ENCODE measurements at regions not wholly inside any gene's neighbourhood (a gene's known extent, or its start where the extent isn't known, plus 50 kb on each side); places are given as distances from the start of the nearest gene placed in this dataset.

- Mint-ChIP-seq H3K4me3 (no peak overlapping the region), H3K36me3 (ENCODE audit: insufficient read depth in 2 of 2) (no peaks in the 10 kb centered on the region), H3K27me3 (ENCODE audit: low read depth) (no peaks in the 10 kb centered on the region), H3K27ac (no peak overlapping the region), H3K4me1 (ENCODE audit: low read depth) (no peaks in the 10 kb centered on the region), H3K9me3 (peaks cover 6 to 7% of the 10 kb centered on the region in 2 donors)
- DNase-seq (no peak), ATAC-seq (replicated peaks in 1 of 2) (no peak)
These were observed 819.9 kb downstream of the OLFM4 start for GRCh38 chr13:53848366-53848961.

GRCh38 chr13:53854321-53854720 lies 825.7 kb downstream of the OLFM4 start:
- H3K4me1 Mint-ChIP-seq (ENCODE audit: low read depth) = no peaks in the 10 kb centered on the region
- H3K36me3 Mint-ChIP-seq (ENCODE audit: insufficient read depth in 2 of 2) = peaks cover 0 to 6% of the 10 kb centered on the region in 2 donors
- H3K4me3 Mint-ChIP-seq = no peak overlapping the region
- DNase-seq (no peak), ATAC-seq (replicated peaks in 1 of 2) (no peak)
- peaks cover 11 to 17% of the 10 kb centered on the region in 2 donors for H3K9me3 Mint-ChIP-seq
- no peak overlapping the region for H3K27ac Mint-ChIP-seq
- H3K27me3 Mint-ChIP-seq (ENCODE audit: low read depth) = no peaks in the 10 kb centered on the region

DNA sequence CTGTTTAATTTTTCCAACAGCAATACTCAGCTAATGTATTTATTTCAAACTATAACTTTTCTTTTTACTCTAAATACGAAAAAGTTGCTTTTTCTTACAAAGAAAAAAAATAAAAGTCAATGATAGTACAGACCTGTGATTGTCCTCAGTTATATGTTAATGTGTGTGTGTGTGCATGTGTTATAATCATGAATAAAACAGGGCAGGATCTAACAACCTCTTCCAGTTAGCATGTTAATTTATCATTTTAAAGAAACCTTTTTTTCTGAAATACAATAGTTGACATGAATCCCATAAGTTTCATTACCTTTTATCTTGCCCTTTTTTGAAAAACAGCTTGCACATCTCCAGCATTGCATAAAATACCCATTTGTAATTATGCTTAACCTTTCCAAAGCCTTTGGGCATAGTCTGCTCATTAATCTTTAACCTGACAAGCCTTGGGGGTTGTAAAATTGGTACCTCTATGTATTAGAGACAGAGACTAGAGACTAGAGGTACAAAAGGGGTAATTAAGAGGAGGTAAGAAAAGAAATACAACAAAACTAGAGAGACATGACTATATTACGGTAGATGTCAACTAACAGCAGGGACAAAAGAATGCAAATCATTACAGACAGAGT lies 828.1 kb downstream of the OLFM4 start:
- peaks cover 0 to 6% of the 10 kb centered on the region in 2 donors for H3K36me3 Mint-ChIP-seq (ENCODE audit: insufficient read depth in 2 of 2)
- no peak overlapping the region for H3K4me3 Mint-ChIP-seq
- DNase-seq (no peak), ATAC-seq (replicated peaks in 1 of 2) (no peak)
- H3K4me1 Mint-ChIP-seq (ENCODE audit: low read depth) = no peaks in the 10 kb centered on the region
- peaks cover 10 to 13% of the 10 kb centered on the region in 2 donors for H3K9me3 Mint-ChIP-seq
- no peak overlapping the region for H3K27ac Mint-ChIP-seq
- H3K27me3 Mint-ChIP-seq (ENCODE audit: low read depth) = no peaks in the 10 kb centered on the region

GRCh38 chr13:53863520-53863919 lies 834.9 kb downstream of the OLFM4 start:
- no peaks in the 10 kb centered on the region for H3K36me3 Mint-ChIP-seq (ENCODE audit: insufficient read depth in 2 of 2)
- no peaks in the 10 kb centered on the region for H3K27me3 Mint-ChIP-seq (ENCODE audit: low read depth)
- H3K4me3 Mint-ChIP-seq = no peak overlapping the region
- ATAC-seq (replicated peaks in 1 of 2) (no peak), DNase-seq (no peak)
- no peaks in the 10 kb centered on the region for H3K4me1 Mint-ChIP-seq (ENCODE audit: low read depth)
- H3K9me3 Mint-ChIP-seq = peaks cover 2 to 6% of the 10 kb centered on the region in 2 donors
- H3K27ac Mint-ChIP-seq = no peak overlapping the region

GRCh38 chr13:53873558-53873957 lies 844.9 kb downstream of the OLFM4 start:
- no peak overlapping the region for H3K27ac Mint-ChIP-seq
- H3K36me3 Mint-ChIP-seq (ENCODE audit: insufficient read depth in 2 of 2) = peaks cover 0 to 1% of the 10 kb centered on the region in 2 donors
- no peak overlapping the region for H3K4me3 Mint-ChIP-seq
- H3K27me3 Mint-ChIP-seq (ENCODE audit: low read depth) = no peaks in the 10 kb centered on the region
- H3K4me1 Mint-ChIP-seq (ENCODE audit: low read depth) = no peaks in the 10 kb centered on the region
- H3K9me3 Mint-ChIP-seq = peaks cover 5 to 11% of the 10 kb centered on the region in 2 donors
- no peak for ATAC-seq (replicated peaks in 1 of 2)
- DNase-seq = no peak

DNA sequence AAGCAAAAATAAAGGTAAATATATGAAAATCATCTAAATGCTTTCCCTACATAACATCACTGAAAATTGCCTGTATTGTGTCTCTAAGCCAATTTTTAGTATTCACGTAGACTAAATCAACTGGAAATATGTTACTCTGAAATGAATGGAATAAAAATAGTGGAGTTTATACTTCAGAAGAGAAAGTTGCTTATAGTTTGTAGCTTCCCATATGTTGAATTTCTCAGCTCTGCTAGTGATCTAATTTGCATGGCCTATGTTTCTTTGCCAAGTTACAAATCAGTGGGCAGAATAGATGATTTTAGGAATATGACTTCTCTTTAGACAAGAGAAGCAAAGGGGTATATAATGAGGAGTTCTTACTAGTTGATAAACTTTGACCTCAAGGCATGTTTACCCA lies 850.2 kb downstream of the OLFM4 start:
- no peak for DNase-seq
- peaks cover 0 to 2% of the 10 kb centered on the region in 2 donors for H3K36me3 Mint-ChIP-seq (ENCODE audit: insufficient read depth in 2 of 2)
- H3K4me3 Mint-ChIP-seq = no peak overlapping the region
- H3K9me3 Mint-ChIP-seq = peaks cover 3 to 9% of the 10 kb centered on the region in 2 donors
- no peaks in the 10 kb centered on the region for H3K27me3 Mint-ChIP-seq (ENCODE audit: low read depth)
- H3K4me1 Mint-ChIP-seq (ENCODE audit: low read depth) = no peaks in the 10 kb centered on the region
- no peak for ATAC-seq (replicated peaks in 1 of 2)
- no peak overlapping the region for H3K27ac Mint-ChIP-seq

GRCh38 chr13:53885997-53886396 lies 857.4 kb downstream of the OLFM4 start:
- no peaks in the 10 kb centered on the region for H3K4me1 Mint-ChIP-seq (ENCODE audit: low read depth)
- H3K27me3 Mint-ChIP-seq (ENCODE audit: low read depth) = no peaks in the 10 kb centered on the region
- no peak for DNase-seq
- no peak overlapping the region for H3K27ac Mint-ChIP-seq
- no peak for ATAC-seq (replicated peaks in 1 of 2)
- H3K4me3 Mint-ChIP-seq = no peak overlapping the region
- peaks cover 5% of the 10 kb centered on the region in 2 donors for H3K9me3 Mint-ChIP-seq
- H3K36me3 Mint-ChIP-seq (ENCODE audit: insufficient read depth in 2 of 2) = peaks cover 0 to 1% of the 10 kb centered on the region in 2 donors

DNA sequence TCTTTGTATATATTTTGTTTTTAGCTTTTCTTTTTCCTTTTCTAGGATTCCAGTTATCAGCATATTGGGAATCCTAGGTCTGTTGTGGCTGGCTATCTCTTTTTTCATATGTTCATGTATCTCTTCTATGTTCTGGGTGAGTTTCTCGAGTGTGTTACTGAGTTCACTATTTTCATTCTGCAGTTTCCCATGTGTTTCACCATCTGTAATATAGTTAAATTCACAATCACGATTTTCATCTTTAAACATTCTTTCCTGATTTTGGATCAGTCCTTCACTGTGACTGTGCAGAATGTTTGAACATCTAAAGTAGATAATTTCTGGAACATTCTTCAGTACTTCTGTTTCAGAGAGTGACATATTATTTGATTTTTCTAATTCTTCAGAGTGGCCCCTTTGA lies 862.1 kb downstream of the OLFM4 start:
- H3K4me1 Mint-ChIP-seq (ENCODE audit: low read depth) = no peaks in the 10 kb centered on the region

DNA sequence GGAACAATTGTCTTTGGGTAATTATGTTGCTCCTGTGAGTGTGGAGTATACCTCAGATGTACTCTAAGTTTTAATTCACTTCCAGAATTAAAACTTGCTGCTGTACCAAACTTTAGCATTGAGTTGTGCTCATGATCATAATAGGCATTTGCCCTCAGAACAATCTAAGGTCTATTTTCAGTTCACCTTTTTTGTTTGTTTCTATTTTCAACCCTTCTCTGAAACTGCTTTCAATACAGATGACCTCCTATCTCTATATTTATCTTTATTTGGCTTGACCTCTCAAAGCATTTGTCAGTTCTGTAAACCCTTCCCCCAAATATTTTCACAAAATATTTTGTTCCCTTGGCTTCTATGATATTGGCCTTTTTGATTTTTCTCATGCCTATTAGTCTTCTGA lies 873.0 kb downstream of the OLFM4 start:
- ATAC-seq (replicated peaks in 1 of 2) (no peak), DNase-seq (no peak)
- Mint-ChIP-seq H3K36me3 (ENCODE audit: insufficient read depth in 2 of 2) (peaks cover 0 to 3% of the 10 kb centered on the region in 2 donors), H3K27ac (no peak overlapping the region), H3K9me3 (peaks cover 11 to 15% of the 10 kb centered on the region in 2 donors), H3K4me1 (ENCODE audit: low read depth) (no peaks in the 10 kb centered on the region), H3K27me3 (ENCODE audit: low read depth) (no peaks in the 10 kb centered on the region), H3K4me3 (no peak overlapping the region)

More for the DNA sequence above, 862.1 kb downstream of the OLFM4 start:
- DNase-seq (no peak), ATAC-seq (replicated peaks in 1 of 2) (no peak)
- Mint-ChIP-seq H3K27me3 (ENCODE audit: low read depth) (no peaks in the 10 kb centered on the region), H3K27ac (no peak overlapping the region), H3K9me3 (peaks cover 4 to 7% of the 10 kb centered on the region in 2 donors), H3K4me3 (no peak overlapping the region), H3K36me3 (ENCODE audit: insufficient read depth in 2 of 2) (peaks cover 0 to 1% of the 10 kb centered on the region in 2 donors)

GRCh38 chr13:53907891-53908290 lies 879.3 kb downstream of the OLFM4 start:
- Mint-ChIP-seq H3K27ac (no peak overlapping the region), H3K9me3 (peaks cover 2 to 10% of the 10 kb centered on the region in 2 donors), H3K4me1 (ENCODE audit: low read depth) (no peaks in the 10 kb centered on the region), H3K4me3 (no peak overlapping the region), H3K27me3 (ENCODE audit: low read depth) (no peaks in the 10 kb centered on the region), H3K36me3 (ENCODE audit: insufficient read depth in 2 of 2) (no peaks in the 10 kb centered on the region)
- ATAC-seq (replicated peaks in 1 of 2) (no peak), DNase-seq (no peak)

- Mint-ChIP-seq H3K36me3 (ENCODE audit: insufficient read depth in 2 of 2) (no peaks in the 10 kb centered on the region), H3K27ac (no peak overlapping the region), H3K4me1 (ENCODE audit: low read depth) (no peaks in the 10 kb centered on the region), H3K9me3 (peaks cover 6 to 19% of the 10 kb centered on the region in 2 donors), H3K27me3 (ENCODE audit: low read depth) (no peaks in the 10 kb centered on the region), H3K4me3 (no peak overlapping the region)
- DNase-seq (no peak), ATAC-seq (replicated peaks in 1 of 2) (no peak)
These were observed 892.3 kb downstream of the OLFM4 start for GRCh38 chr13:53920916-53921315.

DNA sequence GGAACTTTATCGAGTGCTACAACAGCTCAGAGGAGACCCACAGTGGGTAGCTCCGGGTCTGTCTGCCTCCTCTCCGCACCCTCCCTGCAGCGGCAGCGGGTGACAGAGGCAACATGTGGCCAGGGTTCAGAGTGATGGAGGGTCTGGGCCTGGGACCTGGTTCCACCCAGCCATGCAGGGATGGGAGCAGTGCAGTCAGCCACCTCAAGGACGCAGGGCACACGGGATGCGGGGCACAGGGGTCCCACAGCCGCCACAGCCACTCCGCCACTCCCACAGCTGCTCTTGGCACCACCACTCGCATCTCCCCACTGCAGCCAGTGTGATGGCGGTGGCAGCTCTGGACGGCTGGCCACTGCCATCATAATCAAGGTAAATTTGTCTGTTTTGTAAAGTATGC lies 892.9 kb downstream of the OLFM4 start:
- H3K27me3 Mint-ChIP-seq (ENCODE audit: low read depth) = no peaks in the 10 kb centered on the region
- DNase-seq = no peak
- H3K27ac Mint-ChIP-seq = no peak overlapping the region
- no peaks in the 10 kb centered on the region for H3K4me1 Mint-ChIP-seq (ENCODE audit: low read depth)
- no peak overlapping the region for H3K4me3 Mint-ChIP-seq
- no peak for ATAC-seq (replicated peaks in 1 of 2)
- no peaks in the 10 kb centered on the region for H3K36me3 Mint-ChIP-seq (ENCODE audit: insufficient read depth in 2 of 2)
- H3K9me3 Mint-ChIP-seq = peaks cover 6 to 19% of the 10 kb centered on the region in 2 donors

DNA sequence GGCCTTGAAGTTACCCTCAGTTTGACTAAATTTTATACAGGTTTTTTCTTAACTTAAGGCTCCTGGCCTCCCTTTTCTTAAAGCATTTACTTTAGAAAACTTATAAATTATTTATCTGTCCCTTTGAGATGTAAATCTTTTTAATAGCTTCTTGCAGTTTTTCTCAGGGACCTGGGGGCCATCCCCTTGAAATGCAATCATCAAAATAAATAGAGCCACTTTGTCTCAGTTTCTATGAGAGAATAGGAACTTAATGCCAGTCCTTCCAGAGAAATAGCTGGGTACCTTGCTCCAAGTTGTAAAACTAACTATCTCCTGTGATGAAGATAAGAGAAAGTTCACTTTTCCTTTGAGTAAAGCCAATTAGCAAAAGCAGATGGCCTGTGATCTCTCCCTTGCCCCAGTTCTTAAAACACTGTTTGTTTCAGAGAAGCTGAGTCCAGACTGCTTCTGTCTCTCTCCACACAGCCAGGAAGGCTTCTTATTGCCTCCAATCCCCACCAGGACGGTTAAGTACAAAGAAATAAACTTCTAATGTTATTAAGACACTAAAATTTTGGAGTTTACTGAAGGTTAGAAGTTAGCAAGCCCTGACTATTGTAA lies 913.1 kb downstream of the OLFM4 start:
- Mint-ChIP-seq H3K27me3 (ENCODE audit: low read depth) (no peaks in the 10 kb centered on the region), H3K27ac (no peak overlapping the region), H3K9me3 (peaks cover 7 to 10% of the 10 kb centered on the region in 2 donors), H3K36me3 (ENCODE audit: insufficient read depth in 2 of 2) (peaks cover 0 to 1% of the 10 kb centered on the region in 2 donors), H3K4me1 (ENCODE audit: low read depth) (no peaks in the 10 kb centered on the region), H3K4me3 (no peak overlapping the region)
- no peak for ATAC-seq (replicated peaks in 1 of 2)
- no peak for DNase-seq

All from activated T-cell treated with anti-CD3 and anti-CD28 coated beads, Interleukin-2, amount 50 U/mL, for 72 hours (primary cell).